SK-N-MC (cell line): ENCODE measurements at regions not wholly inside any gene's neighbourhood (a gene's known extent, or its start where the extent isn't known, plus 50 kb on each side); places are given as distances from the start of the nearest gene placed in this dataset.

Source experiments
- EZH2 ChIP-seq: fragments of 200-600 bp; sonication (generic); IDR thresholded peaks from one replicate; pipeline ENCODE4 v1.6.1; 2017; ENCODE audit warnings: antibody characterized with exemption
- FOXP2 ChIP-seq: optimal IDR thresholded peaks from 2 replicates; pipeline ENCODE3; 2011; ENCODE audit warnings: mild to moderate bottlenecking, moderate library complexity; ENCODE audit not compliant: insufficient read depth; ENCODE audit errors: extremely low read length, control extremely low read depth
- POLR2AphosphoS5 ChIP-seq: IDR thresholded peaks from 2 replicates; pipeline ENCODE4 v1.6.1; 2012; ENCODE audit warnings: mild to moderate bottlenecking, low read depth, low read length, borderline replicate concordance

GRCh38 chr4:127148165-127148564 lies 484.6 kb upstream of the INTU start:
- no peak for TF ChIP-seq EZH2
- TF ChIP-seq POLR2AphosphoS5: no peak
- TF ChIP-seq FOXP2: no peak
